Fibroblast of lung (primary cell): ENCODE measurements at regions not wholly inside any gene's neighbourhood (a gene's known extent, or its start where the extent isn't known, plus 50 kb on each side); places are given as distances from the start of the nearest gene placed in this dataset.

Experiments
- DNase-seq, 2 donors: peaks; one replicate each; pipeline versions ENCODE4 v3.0.0 to v3.0.0-alpha.2; 2010; ENCODE audit warnings: low read depth in 2 of 2
- H2AFZ ChIP-seq: 2 replicates; pipeline ENCODE4 v1.5.1; 2012; ENCODE audit warnings: low read length, control low read depth, inconsistent platforms
- H3K27ac ChIP-seq: 2 replicates; pipeline ENCODE4 v1.5.1; 2011; ENCODE audit warnings: low read length, control low read depth; ENCODE audit not compliant: insufficient read depth
- H3K27me3 ChIP-seq: 2 replicates; pipeline ENCODE4 v1.5.1; 2011; ENCODE audit warnings: mild to moderate bottlenecking, low read length; ENCODE audit not compliant: control insufficient read depth, insufficient read depth
- H3K36me3 ChIP-seq: 2 replicates; pipeline ENCODE4 v1.5.1; 2011; ENCODE audit warnings: low read length; ENCODE audit not compliant: control insufficient read depth, insufficient read depth
- H3K4me1 ChIP-seq: 2 replicates; pipeline ENCODE4 v1.5.1; 2011; ENCODE audit warnings: low read length; ENCODE audit not compliant: control insufficient read depth, insufficient read depth; ENCODE audit errors: extremely low read depth
- H3K4me2 ChIP-seq: 2 replicates; pipeline ENCODE4 v1.5.1; 2011; ENCODE audit warnings: low read length, control low read depth; ENCODE audit not compliant: insufficient read depth; ENCODE audit errors: extremely low read depth
- H3K4me3 ChIP-seq, 4 experiments: fragments of 200-600 bp in 1 of 4; sonication (generic) in 1 of 4; replicated peaks in 1 of 4; 2 replicates each; pipeline ENCODE4 v1.5.1; 2011 to 2016; ENCODE audit warnings: low read length in 4 of 4, low read depth in 3 of 4, mild to moderate bottlenecking in 3 of 4, control low read depth in 2 of 4, inconsistent platforms in 1 of 4, mixed read lengths in 1 of 4; ENCODE audit not compliant: insufficient read depth in 1 of 4; ENCODE audit errors: control extremely low read depth in 1 of 4
- H3K79me2 ChIP-seq: 2 replicates; pipeline ENCODE4 v1.5.1; 2012; ENCODE audit warnings: mild to moderate bottlenecking, low read length, inconsistent platforms; ENCODE audit not compliant: control insufficient read depth, insufficient read depth
- H3K9ac ChIP-seq: 2 replicates; pipeline ENCODE4 v1.5.1; 2011; ENCODE audit warnings: mild to moderate bottlenecking, low read length, control low read depth; ENCODE audit not compliant: insufficient read depth
- H3K9me3 ChIP-seq: 2 replicates; pipeline ENCODE4 v1.5.1; 2012; ENCODE audit warnings: low read depth, low read length; ENCODE audit not compliant: control insufficient read depth, insufficient read depth
- H4K20me1 ChIP-seq: 2 replicates; pipeline ENCODE4 v1.5.1; 2011; ENCODE audit warnings: low read length; ENCODE audit not compliant: control insufficient read depth, insufficient read depth; ENCODE audit errors: extremely low read depth
- CTCF ChIP-seq, 2 donors: IDR thresholded peaks in 1 of 2; conservative IDR thresholded peaks in 1 of 2; 1 replicate in 1 of 2; 2 replicates in 1 of 2; pipeline ENCODE4 v1.5.1; 2011 to 2012; ENCODE audit warnings: low read length in 2 of 2, control low read depth in 1 of 2, inconsistent platforms in 1 of 2, low read depth in 1 of 2, mild to moderate bottlenecking in 1 of 2
- EZH2 ChIP-seq: IDR thresholded peaks from 2 replicates; pipeline ENCODE4 v1.5.1; 2012; ENCODE audit warnings: low read length, control low read depth, mild to moderate bottlenecking; ENCODE audit errors: missing control alignments

GRCh38 chr10:27413387-27413786 is 90.7 kb upstream of the RAB18 start:
- Histone ChIP-seq H4K20me1 (no peaks in the 10 kb centered on the region), H3K4me1 (no peaks in the 10 kb centered on the region), H3K9ac (no peak overlapping the region), H2AFZ (no peak overlapping the region), H3K36me3 (no peaks in the 10 kb centered on the region), H3K27me3 (no peaks in the 10 kb centered on the region), H3K79me2 (no peaks in the 10 kb centered on the region), H3K27ac (no peak overlapping the region), H3K4me2 (no peak overlapping the region), H3K4me3 (no peak overlapping the region), H3K9me3 (no peaks in the 10 kb centered on the region)
- no peak for TF ChIP-seq EZH2
- TF ChIP-seq CTCF (conservative IDR thresholded peaks at IDR 0.05 in 1 of 2, IDR thresholded peaks at IDR 0.05 in 1 of 2; ENCODE audit: low read depth in 1 of 2, low read length in 2 of 2) = no peak
- DNase-seq = no peak

GRCh38 chr10:27410153-27410552 is 94.0 kb upstream of the RAB18 start:
- Histone ChIP-seq H3K36me3 (no peaks in the 10 kb centered on the region), H3K4me2 (no peak overlapping the region), H3K27me3 (no peaks in the 10 kb centered on the region), H3K79me2 (no peaks in the 10 kb centered on the region), H2AFZ (no peak overlapping the region), H3K9ac (no peak overlapping the region), H3K27ac (no peak overlapping the region), H3K4me3 (no peak overlapping the region), H4K20me1 (no peaks in the 10 kb centered on the region), H3K4me1 (no peaks in the 10 kb centered on the region), H3K9me3 (no peaks in the 10 kb centered on the region)
- no peak for TF ChIP-seq EZH2
- TF ChIP-seq CTCF (conservative IDR thresholded peaks at IDR 0.05 in 1 of 2, IDR thresholded peaks at IDR 0.05 in 1 of 2; ENCODE audit: low read depth in 1 of 2, low read length in 2 of 2) = no peak
- DNase-seq = no peak

GRCh38 chr10:27407271-27407670 is 96.8 kb upstream of the RAB18 start:
- no peaks in the 10 kb centered on the region for H3K4me1 ChIP-seq
- H4K20me1 ChIP-seq = no peaks in the 10 kb centered on the region
- H3K4me2 ChIP-seq = no peak overlapping the region
- H3K27me3 ChIP-seq = no peaks in the 10 kb centered on the region
- no peaks in the 10 kb centered on the region for H3K79me2 ChIP-seq
- DNase-seq = no peak
- no peaks in the 10 kb centered on the region for H3K9me3 ChIP-seq
- TF ChIP-seq EZH2 (no peak), CTCF (conservative IDR thresholded peaks at IDR 0.05 in 1 of 2, IDR thresholded peaks at IDR 0.05 in 1 of 2; ENCODE audit: low read depth in 1 of 2, low read length in 2 of 2) (no peak)
- H3K36me3 ChIP-seq = no peaks in the 10 kb centered on the region
- no peak overlapping the region for H3K27ac ChIP-seq
- no peak overlapping the region for H3K4me3 ChIP-seq
- H3K9ac ChIP-seq = no peak overlapping the region
- no peak overlapping the region for H2AFZ ChIP-seq
